GM18868 (cell line): ENCODE measurements at regions not wholly inside any gene's neighbourhood (a gene's known extent, or its start where the extent isn't known, plus 50 kb on each side); places are given as distances from the start of the nearest gene placed in this dataset.
"Not testable (repeated sequence)": the region's sequence is repeated elsewhere in the genome, so short reads cannot be mapped to it uniquely, and the experiment has no call there.

ENCODE experiments used
- ATAC-seq: cut with Tn5 transposase; IDR thresholded peaks from one replicate; pipeline ENCODE4 v1.9.1; 2021; ENCODE audit warnings: mild to moderate bottlenecking, moderate library complexity; ENCODE audit not compliant: unreplicated experiment

GRCh38 chr16:72464597-72465368, 292.8 kb upstream of the PMFBP1 start:
- ATAC-seq: no peak

- ATAC-seq: no peak
Observed at GRCh38 chr16:72464052-72464451, 292.1 kb upstream of the PMFBP1 start.

- ATAC-seq: no peak
Observed at GRCh38 chr16:72458035-72458434, 286.1 kb upstream of the PMFBP1 start.

GRCh38 chr16:72457243-72457940, 285.4 kb upstream of the PMFBP1 start:
- no peak for ATAC-seq

GRCh38 chr16:72455743-72456659, 284.0 kb upstream of the PMFBP1 start:
- ATAC-seq: no peak

GRCh38 chr16:72453856-72454255, 281.9 kb upstream of the PMFBP1 start:
- not testable (repeated sequence) for ATAC-seq

- ATAC-seq: no peak
Observed at GRCh38 chr16:72444696-72445095, 272.7 kb upstream of the PMFBP1 start.

GRCh38 chr16:72443809-72444208, 271.9 kb upstream of the PMFBP1 start:
- ATAC-seq: no peak

- no peak for ATAC-seq
Observed at GRCh38 chr16:72442385-72443158, 270.6 kb upstream of the PMFBP1 start.

- no peak for ATAC-seq
Observed at GRCh38 chr16:72437891-72438290, 265.9 kb upstream of the PMFBP1 start.

- ATAC-seq: no peak
Observed at GRCh38 chr16:72434159-72434558, 262.2 kb upstream of the PMFBP1 start.

GRCh38 chr16:72430121-72430520, 258.2 kb upstream of the PMFBP1 start:
- ATAC-seq: no peak

GRCh38 chr16:72429671-72430081, 257.7 kb upstream of the PMFBP1 start:
- ATAC-seq: no peak

GRCh38 chr16:72428681-72429376, 256.9 kb upstream of the PMFBP1 start:
- no peak for ATAC-seq

- ATAC-seq: no peak
Observed at GRCh38 chr16:72427783-72428331, 255.9 kb upstream of the PMFBP1 start.

GRCh38 chr16:72427051-72427782, 255.3 kb upstream of the PMFBP1 start:
- no peak for ATAC-seq

- ATAC-seq: no peak
Observed at GRCh38 chr16:72426386-72426785, 254.4 kb upstream of the PMFBP1 start.

GRCh38 chr16:72425571-72426341, 253.8 kb upstream of the PMFBP1 start:
- no peak for ATAC-seq
